Brain microvascular endothelial cell (primary cell): ENCODE measurements at regions not wholly inside any gene's neighbourhood (a gene's known extent, or its start where the extent isn't known, plus 50 kb on each side); places are given as distances from the start of the nearest gene placed in this dataset.

Experiments used
- DNase-seq: peaks from one replicate; pipeline ENCODE4 v3.0.0-alpha.2; 2020
- H3K27ac ChIP-seq: fragments of 250-450 bp; sonication (Bioruptor Pico); 2 replicates; pipeline ENCODE4 v1.5.1; 2020; ENCODE audit warnings: mild to moderate bottlenecking, moderate library complexity
- H3K27me3 ChIP-seq: fragments of 250-450 bp; sonication (Bioruptor Pico); replicated peaks from 2 replicates; pipeline ENCODE4 v1.5.1; 2020; ENCODE audit warnings: mild to moderate bottlenecking
- H3K36me3 ChIP-seq: fragments of 250-450 bp; sonication (Bioruptor Pico); replicated peaks from 2 replicates; pipeline ENCODE4 v1.5.1; 2020; ENCODE audit warnings: mild to moderate bottlenecking
- H3K4me3 ChIP-seq: 2 replicates; pipeline ENCODE4 v1.5.1; 2011; ENCODE audit warnings: low read depth, mild to moderate bottlenecking, control low read depth, low read length, moderate library complexity
- in situ Hi-C: cut with HindIII; loops from 2 replicates; pipeline ENCODE4 v1.10.0; 2017; ENCODE audit warnings: low sequenced_read_pairs, low pct_ligation_motif_present
- TF ChIP-seq, protein P1 (sequence below): IDR thresholded peaks from 2 replicates; pipeline ENCODE4 v1.5.1; 2011; ENCODE audit warnings: low read depth, mild to moderate bottlenecking, moderate library complexity, low read length, control low read depth, inconsistent platforms; ENCODE audit errors: missing control alignments

GRCh38 chr2:155161314-155161713 is 462.8 kb downstream of the KCNJ3 start:
- Histone ChIP-seq H3K4me3 (no peak overlapping the region), H3K27ac (no peak overlapping the region), H3K27me3 (no peaks in the 10 kb centered on the region), H3K36me3 (no peaks in the 10 kb centered on the region)
- in situ Hi-C loops = no loop called here
- no peak for DNase-seq
- TF ChIP-seq, protein P1, sequence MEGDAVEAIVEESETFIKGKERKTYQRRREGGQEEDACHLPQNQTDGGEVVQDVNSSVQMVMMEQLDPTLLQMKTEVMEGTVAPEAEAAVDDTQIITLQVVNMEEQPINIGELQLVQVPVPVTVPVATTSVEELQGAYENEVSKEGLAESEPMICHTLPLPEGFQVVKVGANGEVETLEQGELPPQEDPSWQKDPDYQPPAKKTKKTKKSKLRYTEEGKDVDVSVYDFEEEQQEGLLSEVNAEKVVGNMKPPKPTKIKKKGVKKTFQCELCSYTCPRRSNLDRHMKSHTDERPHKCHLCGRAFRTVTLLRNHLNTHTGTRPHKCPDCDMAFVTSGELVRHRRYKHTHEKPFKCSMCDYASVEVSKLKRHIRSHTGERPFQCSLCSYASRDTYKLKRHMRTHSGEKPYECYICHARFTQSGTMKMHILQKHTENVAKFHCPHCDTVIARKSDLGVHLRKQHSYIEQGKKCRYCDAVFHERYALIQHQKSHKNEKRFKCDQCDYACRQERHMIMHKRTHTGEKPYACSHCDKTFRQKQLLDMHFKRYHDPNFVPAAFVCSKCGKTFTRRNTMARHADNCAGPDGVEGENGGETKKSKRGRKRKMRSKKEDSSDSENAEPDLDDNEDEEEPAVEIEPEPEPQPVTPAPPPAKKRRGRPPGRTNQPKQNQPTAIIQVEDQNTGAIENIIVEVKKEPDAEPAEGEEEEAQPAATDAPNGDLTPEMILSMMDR = no peak

DNA sequence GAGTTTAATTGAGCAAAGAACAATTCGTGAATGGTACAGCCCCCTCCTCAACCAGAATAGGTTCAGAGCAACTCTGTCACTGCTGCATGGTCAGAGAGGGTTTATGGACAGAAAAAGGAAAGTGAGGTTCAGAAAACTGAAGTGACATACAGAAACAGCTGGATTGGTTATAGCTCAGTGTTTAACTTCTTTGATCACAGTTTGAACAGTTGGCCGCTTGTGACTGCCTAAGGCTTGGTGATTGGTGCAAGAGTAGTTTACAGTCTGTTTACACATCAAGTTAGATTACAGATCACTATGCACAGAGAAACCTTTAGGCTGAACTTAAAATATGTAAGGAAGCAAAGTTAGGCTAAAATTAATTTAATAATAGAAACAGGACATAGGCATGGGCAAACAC is 459.2 kb downstream of the KCNJ3 start:
- Histone ChIP-seq H3K27ac (no peak overlapping the region), H3K36me3 (no peaks in the 10 kb centered on the region), H3K27me3 (no peaks in the 10 kb centered on the region), H3K4me3 (no peak overlapping the region)
- DNase-seq = no peak
- TF ChIP-seq, protein P1 = no peak
- in situ Hi-C loops = no loop called here

DNA sequence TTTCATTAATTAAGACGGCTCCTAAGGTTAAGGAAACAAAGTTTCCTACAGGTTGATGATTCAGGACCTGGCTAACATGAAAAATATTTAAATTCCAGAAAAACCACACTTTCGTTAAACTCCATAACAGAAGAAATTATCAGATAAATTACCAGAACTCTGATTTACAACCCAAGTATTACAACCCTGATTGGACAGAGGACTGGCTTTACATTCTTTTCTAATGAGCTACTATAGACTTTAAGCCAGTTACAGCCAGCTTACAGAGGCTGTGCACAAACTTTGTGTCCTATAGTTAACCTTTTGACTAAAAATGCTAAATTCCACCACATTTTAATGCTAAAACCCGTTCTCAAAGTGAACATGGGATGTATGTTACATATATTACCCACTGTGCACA is 458.6 kb downstream of the KCNJ3 start:
- TF ChIP-seq, protein P1 = no peak

GRCh38 chr2:155151945-155152344 is 453.4 kb downstream of the KCNJ3 start:
- TF ChIP-seq, protein P1 = no peak
- in situ Hi-C loops = no loop called here
- DNase-seq = no peak
- Histone ChIP-seq H3K27me3 (no peaks in the 10 kb centered on the region), H3K36me3 (no peaks in the 10 kb centered on the region), H3K4me3 (no peak overlapping the region), H3K27ac (no peak overlapping the region)

More for the DNA sequence above, 458.6 kb downstream of the KCNJ3 start:
- no peak for DNase-seq
- H3K27ac ChIP-seq = no peak overlapping the region
- H3K27me3 ChIP-seq = no peaks in the 10 kb centered on the region
- in situ Hi-C loops = no loop called here
- no peaks in the 10 kb centered on the region for H3K36me3 ChIP-seq
- no peak overlapping the region for H3K4me3 ChIP-seq

- H3K27ac ChIP-seq = no peak overlapping the region
- no peak for DNase-seq
- H3K4me3 ChIP-seq = no peak overlapping the region
- no peaks in the 10 kb centered on the region for H3K27me3 ChIP-seq
- TF ChIP-seq, protein P1 = no peak
- no peaks in the 10 kb centered on the region for H3K36me3 ChIP-seq
- in situ Hi-C loops = no loop called here
Observed at GRCh38 chr2:155151472-155151871, 453.0 kb downstream of the KCNJ3 start.

DNA sequence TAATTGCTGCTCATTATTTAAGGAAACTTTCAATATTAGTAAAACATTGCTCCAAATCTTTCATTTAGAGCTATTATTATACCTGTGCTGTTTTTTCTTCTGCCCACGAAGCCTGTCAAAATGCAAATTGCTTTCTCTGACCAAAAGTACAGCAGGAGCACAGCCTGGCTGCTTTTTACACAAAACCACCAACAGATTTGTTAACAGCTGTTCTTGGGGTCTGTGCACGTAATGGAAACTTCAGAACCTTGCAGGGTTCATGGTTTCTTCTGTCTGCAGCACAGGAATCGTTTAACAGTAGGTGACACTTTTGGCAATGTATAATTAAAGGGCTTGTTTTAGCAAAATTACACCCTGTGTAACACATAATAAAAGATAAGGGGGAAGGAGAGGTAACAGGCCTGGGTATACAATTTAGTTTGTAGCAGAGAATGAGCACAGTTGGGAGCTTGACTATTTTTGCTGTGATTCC is 447.3 kb downstream of the KCNJ3 start:
- Histone ChIP-seq H3K27ac (no peak overlapping the region), H3K27me3 (no peaks in the 10 kb centered on the region), H3K4me3 (no peak overlapping the region), H3K36me3 (no peaks in the 10 kb centered on the region)
- no peak for DNase-seq
- in situ Hi-C loops = no loop called here
- TF ChIP-seq, protein P1 = no peak
